SJSA1 (cell line): ENCODE measurements at regions not wholly inside any gene's neighbourhood (a gene's known extent, or its start where the extent isn't known, plus 50 kb on each side); places are given as distances from the start of the nearest gene placed in this dataset.
"Not testable (repeated sequence)": the region's sequence is repeated elsewhere in the genome, so short reads cannot be mapped to it uniquely, and the experiment has no call there.

Experiments used
- DNase-seq, 2 experiments: peaks; one replicate each; pipeline ENCODE4 v3.0.0-alpha.2; 2015 to 2020; ENCODE audit warnings: low spot score in 2 of 2, low read depth in 1 of 2
- H3K27ac ChIP-seq: fragments of 250-450 bp; sonication (Bioruptor Pico); 2 replicates; pipeline ENCODE4 v1.5.1; 2020; ENCODE audit warnings: mild to moderate bottlenecking, moderate library complexity
- H3K27me3 ChIP-seq: fragments of 250-450 bp; sonication (Bioruptor Pico); replicated peaks from 2 replicates; pipeline ENCODE4 v1.5.1; 2020; ENCODE audit warnings: mild to moderate bottlenecking, moderate library complexity
- H3K36me3 ChIP-seq: fragments of 250-450 bp; sonication (Bioruptor Pico); 2 replicates; pipeline ENCODE4 v1.5.1; 2020; ENCODE audit warnings: mild to moderate bottlenecking
- H3K4me1 ChIP-seq: fragments of 250-450 bp; sonication (Bioruptor Pico); replicated peaks from 2 replicates; pipeline ENCODE4 v1.6.1; 2021; ENCODE audit warnings: mild to moderate bottlenecking
- H3K4me3 ChIP-seq: fragments of 250-450 bp; sonication (Bioruptor Pico); 2 replicates; pipeline ENCODE4 v1.5.1; 2020; ENCODE audit warnings: mild to moderate bottlenecking
- H3K9me3 ChIP-seq: fragments of 250-450 bp; sonication (Bioruptor Pico); replicated peaks from 2 replicates; pipeline ENCODE4 v1.5.1; 2020; ENCODE audit warnings: mild to moderate bottlenecking

- Histone ChIP-seq H3K27ac (no peak overlapping the region), H3K27me3 (no peaks in the 10 kb centered on the region), H3K36me3 (no peaks in the 10 kb centered on the region), H3K4me3 (no peak overlapping the region), H3K9me3 (no peaks in the 10 kb centered on the region), H3K4me1 (no peaks in the 10 kb centered on the region)
- no peak for DNase-seq
Measured at GRCh38 chr9:25876248-25876647, 198.0 kb upstream of the TUSC1 start.

- Histone ChIP-seq H3K4me3 (no peak overlapping the region), H3K27me3 (no peaks in the 10 kb centered on the region), H3K36me3 (no peaks in the 10 kb centered on the region), H3K9me3 (no peaks in the 10 kb centered on the region), H3K4me1 (no peaks in the 10 kb centered on the region), H3K27ac (no peak overlapping the region)
- DNase-seq, result no peak
Measured at GRCh38 chr9:25864509-25864908, 186.3 kb upstream of the TUSC1 start.

GRCh38 chr9:25861421-25861820, 183.2 kb upstream of the TUSC1 start:
- Histone ChIP-seq H3K36me3 (no peaks in the 10 kb centered on the region), H3K27me3 (no peaks in the 10 kb centered on the region), H3K9me3 (no peaks in the 10 kb centered on the region), H3K27ac (no peak overlapping the region), H3K4me3 (no peak overlapping the region), H3K4me1 (no peaks in the 10 kb centered on the region)
- DNase-seq, result no peak

- DNase-seq, result no peak
- no peak overlapping the region for H3K27ac ChIP-seq
- no peaks in the 10 kb centered on the region for H3K36me3 ChIP-seq
- H3K4me3 ChIP-seq, result no peak overlapping the region
- H3K9me3 ChIP-seq, result no peaks in the 10 kb centered on the region
- no peaks in the 10 kb centered on the region for H3K4me1 ChIP-seq
- H3K27me3 ChIP-seq, result no peaks in the 10 kb centered on the region
Measured at GRCh38 chr9:25857147-25857546, 178.9 kb upstream of the TUSC1 start.

- Histone ChIP-seq H3K36me3 (no peaks in the 10 kb centered on the region), H3K9me3 (no peaks in the 10 kb centered on the region), H3K4me3 (no peak overlapping the region), H3K4me1 (no peaks in the 10 kb centered on the region), H3K27me3 (no peaks in the 10 kb centered on the region), H3K27ac (no peak overlapping the region)
- no peak for DNase-seq
Measured at GRCh38 chr9:25850803-25851202, 172.6 kb upstream of the TUSC1 start.

- no peaks in the 10 kb centered on the region for H3K9me3 ChIP-seq
- H3K27ac ChIP-seq, result no peak overlapping the region
- H3K27me3 ChIP-seq, result no peaks in the 10 kb centered on the region
- H3K4me1 ChIP-seq, result no peaks in the 10 kb centered on the region
- DNase-seq, result no peak
- no peak overlapping the region for H3K4me3 ChIP-seq
- H3K36me3 ChIP-seq, result no peaks in the 10 kb centered on the region
Measured at GRCh38 chr9:25845867-25846266, 167.6 kb upstream of the TUSC1 start.

GRCh38 chr9:25830381-25830780, 152.1 kb upstream of the TUSC1 start:
- no peak overlapping the region for H3K4me3 ChIP-seq
- no peaks in the 10 kb centered on the region for H3K9me3 ChIP-seq

GRCh38 chr9:25827626-25828025, 149.4 kb upstream of the TUSC1 start:
- no peak for DNase-seq
- H3K27ac ChIP-seq, result no peak overlapping the region
- no peak overlapping the region for H3K4me3 ChIP-seq
- no peaks in the 10 kb centered on the region for H3K9me3 ChIP-seq
- no peaks in the 10 kb centered on the region for H3K36me3 ChIP-seq
- H3K4me1 ChIP-seq, result no peaks in the 10 kb centered on the region
- H3K27me3 ChIP-seq, result no peaks in the 10 kb centered on the region

More at GRCh38 chr9:25830381-25830780, 152.1 kb upstream of the TUSC1 start:
- H3K36me3 ChIP-seq, result no peaks in the 10 kb centered on the region
- H3K27ac ChIP-seq, result no peak overlapping the region
- no peaks in the 10 kb centered on the region for H3K4me1 ChIP-seq
- no peak for DNase-seq
- no peaks in the 10 kb centered on the region for H3K27me3 ChIP-seq

- Histone ChIP-seq H3K4me3 (no peak overlapping the region), H3K27me3 (no peaks in the 10 kb centered on the region), H3K9me3 (no peaks in the 10 kb centered on the region), H3K4me1 (no peaks in the 10 kb centered on the region), H3K36me3 (no peaks in the 10 kb centered on the region), H3K27ac (no peak overlapping the region)
- DNase-seq, result no peak
Measured at GRCh38 chr9:25816439-25816838, 138.2 kb upstream of the TUSC1 start.

GRCh38 chr9:25814023-25814422, 135.8 kb upstream of the TUSC1 start:
- Histone ChIP-seq H3K27ac (no peak overlapping the region), H3K36me3 (no peaks in the 10 kb centered on the region), H3K9me3 (no peaks in the 10 kb centered on the region), H3K4me1 (no peaks in the 10 kb centered on the region), H3K4me3 (no peak overlapping the region), H3K27me3 (no peaks in the 10 kb centered on the region)
- DNase-seq, result no peak

GRCh38 chr9:25813478-25813877, 135.2 kb upstream of the TUSC1 start:
- Histone ChIP-seq H3K27ac (no peak overlapping the region), H3K27me3 (no peaks in the 10 kb centered on the region), H3K36me3 (no peaks in the 10 kb centered on the region), H3K9me3 (no peaks in the 10 kb centered on the region), H3K4me3 (no peak overlapping the region), H3K4me1 (no peaks in the 10 kb centered on the region)
- DNase-seq, result no peak

- Histone ChIP-seq H3K9me3 (no peaks in the 10 kb centered on the region), H3K27me3 (no peaks in the 10 kb centered on the region), H3K36me3 (no peaks in the 10 kb centered on the region), H3K27ac (no peak overlapping the region), H3K4me1 (no peaks in the 10 kb centered on the region), H3K4me3 (no peak overlapping the region)
- no peak for DNase-seq
Measured at GRCh38 chr9:25808554-25808953, 130.3 kb upstream of the TUSC1 start.

GRCh38 chr9:25804856-25805255, 126.6 kb upstream of the TUSC1 start:
- H3K4me1 ChIP-seq, result no peaks in the 10 kb centered on the region
- H3K4me3 ChIP-seq, result no peak overlapping the region
- no peaks in the 10 kb centered on the region for H3K9me3 ChIP-seq
- DNase-seq, result no peak
- no peaks in the 10 kb centered on the region for H3K27me3 ChIP-seq
- H3K36me3 ChIP-seq, result no peaks in the 10 kb centered on the region
- no peak overlapping the region for H3K27ac ChIP-seq

- H3K27me3 ChIP-seq, H3K4me3 ChIP-seq, H3K9me3 ChIP-seq, H3K27ac ChIP-seq, H3K4me1 ChIP-seq, DNase-seq, H3K36me3 ChIP-seq: not testable (repeated sequence)
Measured at GRCh38 chr9:25801989-25802388, 123.7 kb upstream of the TUSC1 start.

- no peaks in the 10 kb centered on the region for H3K4me1 ChIP-seq
- H3K27ac ChIP-seq, result no peak overlapping the region
- H3K4me3 ChIP-seq, result no peak overlapping the region
- H3K27me3 ChIP-seq, result no peaks in the 10 kb centered on the region
- H3K36me3 ChIP-seq, result no peaks in the 10 kb centered on the region
- DNase-seq, result no peak
- H3K9me3 ChIP-seq, result no peaks in the 10 kb centered on the region
Measured at GRCh38 chr9:25773805-25774204, 95.6 kb upstream of the TUSC1 start.
